ENCODE measurements at regions not wholly inside any gene's neighbourhood (a gene's known extent, or its start where the extent isn't known, plus 50 kb on each side); places are given as distances from the start of the nearest gene placed in this dataset.

- TF ChIP-seq, protein P1, sequence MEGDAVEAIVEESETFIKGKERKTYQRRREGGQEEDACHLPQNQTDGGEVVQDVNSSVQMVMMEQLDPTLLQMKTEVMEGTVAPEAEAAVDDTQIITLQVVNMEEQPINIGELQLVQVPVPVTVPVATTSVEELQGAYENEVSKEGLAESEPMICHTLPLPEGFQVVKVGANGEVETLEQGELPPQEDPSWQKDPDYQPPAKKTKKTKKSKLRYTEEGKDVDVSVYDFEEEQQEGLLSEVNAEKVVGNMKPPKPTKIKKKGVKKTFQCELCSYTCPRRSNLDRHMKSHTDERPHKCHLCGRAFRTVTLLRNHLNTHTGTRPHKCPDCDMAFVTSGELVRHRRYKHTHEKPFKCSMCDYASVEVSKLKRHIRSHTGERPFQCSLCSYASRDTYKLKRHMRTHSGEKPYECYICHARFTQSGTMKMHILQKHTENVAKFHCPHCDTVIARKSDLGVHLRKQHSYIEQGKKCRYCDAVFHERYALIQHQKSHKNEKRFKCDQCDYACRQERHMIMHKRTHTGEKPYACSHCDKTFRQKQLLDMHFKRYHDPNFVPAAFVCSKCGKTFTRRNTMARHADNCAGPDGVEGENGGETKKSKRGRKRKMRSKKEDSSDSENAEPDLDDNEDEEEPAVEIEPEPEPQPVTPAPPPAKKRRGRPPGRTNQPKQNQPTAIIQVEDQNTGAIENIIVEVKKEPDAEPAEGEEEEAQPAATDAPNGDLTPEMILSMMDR (IDR thresholded peaks at IDR 0.05): no peak
- no peak for TF ChIP-seq POLR2A (IDR thresholded peaks at IDR 0.05)
Measured at GRCh38 chr10:36057180-36057579, 415.1 kb upstream of the FZD8 start.
